UCSD-AML1 (cell line): ENCODE measurements at regions not wholly inside any gene's neighbourhood (a gene's known extent, or its start where the extent isn't known, plus 50 kb on each side); places are given as distances from the start of the nearest gene placed in this dataset.

Experiments
- DNase-seq: peaks from one replicate; lab custom pipeline; 2025; ENCODE audit not compliant: unreplicated experiment; lab: John Stamatoyannopoulos, UW

DNA sequence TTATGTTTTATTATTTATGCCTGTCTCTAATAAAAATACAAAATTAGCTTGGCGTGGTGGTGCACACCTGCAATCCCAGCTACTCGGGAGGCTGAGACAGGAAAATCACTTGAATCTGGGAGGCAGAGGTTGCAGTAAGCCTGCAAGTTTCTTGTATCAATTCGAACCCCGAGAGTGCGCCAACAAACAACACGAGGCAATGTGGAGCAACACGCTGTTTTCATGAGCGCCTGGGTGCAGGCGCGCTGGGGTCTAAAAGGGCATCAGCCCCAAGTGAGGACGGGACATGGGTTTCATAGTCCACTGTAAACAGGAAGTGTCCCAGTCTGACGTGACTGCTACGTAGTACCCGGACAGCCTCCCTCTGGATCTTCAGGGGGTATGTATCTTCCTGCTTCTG, 1634.6 kb upstream of the AGA start:
- no peak for DNase-seq

DNA sequence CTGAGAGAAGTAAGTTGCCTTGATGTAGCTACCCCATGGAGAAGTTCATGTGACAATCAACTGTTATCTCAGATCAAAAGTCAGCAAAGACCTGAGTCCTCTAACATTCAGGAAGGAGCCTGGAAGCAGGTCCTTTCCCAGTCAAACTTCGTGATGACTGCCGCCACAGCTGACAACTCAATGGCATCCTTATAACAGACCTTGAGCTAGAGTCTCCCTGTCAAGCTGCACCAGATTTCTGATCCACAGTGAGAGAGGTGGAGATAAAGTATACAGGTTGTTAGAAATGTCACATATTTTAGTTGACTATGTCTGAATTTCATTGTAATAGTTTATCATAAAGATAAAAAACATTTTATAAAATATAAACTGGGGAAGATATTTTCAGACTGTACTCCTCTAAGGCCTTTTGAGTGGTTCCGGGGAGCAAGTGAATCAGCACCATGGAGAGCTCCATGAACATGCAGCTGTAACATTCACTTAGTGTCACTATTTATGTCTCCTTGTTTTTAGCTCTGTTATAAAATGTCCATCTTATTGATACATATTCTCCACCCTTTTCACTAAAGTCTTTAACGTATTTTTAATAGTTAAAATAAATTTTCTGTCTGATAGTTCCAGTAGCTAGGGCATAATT, 1653.5 kb upstream of the AGA start:
- DNase-seq: peak; percentile 6

DNA sequence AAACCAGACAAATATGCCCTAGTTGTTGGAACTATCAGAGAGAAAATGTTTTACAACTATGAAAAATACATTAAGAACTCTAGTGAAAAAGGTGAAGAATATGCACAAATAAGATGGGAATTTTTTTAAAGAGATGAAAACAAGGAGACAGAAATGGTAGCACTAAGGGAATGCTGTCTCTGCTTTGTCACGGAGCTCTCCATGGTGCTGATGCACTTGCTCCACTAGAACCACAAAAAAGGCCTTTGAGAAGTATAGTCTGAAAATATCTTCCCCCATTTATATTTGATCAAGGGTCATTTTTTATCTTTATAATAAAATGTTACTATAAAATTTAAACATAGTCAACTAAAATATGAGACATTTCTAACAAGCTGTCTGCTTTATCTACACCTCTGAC, 1655.5 kb upstream of the AGA start:
- DNase-seq: peak; percentile 6

DNA sequence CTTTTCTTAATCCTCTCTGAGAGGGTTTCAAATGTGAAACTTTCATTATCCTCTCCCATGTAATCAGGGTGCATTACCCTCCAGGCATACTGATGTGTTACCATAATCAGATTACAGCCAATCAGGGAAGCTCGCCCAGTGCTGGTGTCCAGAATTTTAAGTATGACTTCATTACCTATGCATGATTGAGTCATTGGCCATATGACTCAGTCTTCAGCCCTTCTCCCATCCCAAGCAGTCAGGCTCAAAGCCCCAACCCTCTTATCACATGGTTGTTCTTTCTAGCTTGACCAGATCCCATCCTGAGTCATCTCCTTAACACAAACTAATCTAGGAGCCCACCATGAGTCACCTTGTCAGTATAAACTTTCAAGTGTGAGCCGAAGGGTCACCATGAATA, 1668.1 kb upstream of the AGA start:
- DNase-seq: no peak

GRCh38 chr4:179110816-179111215, 1668.6 kb upstream of the AGA start:
- no peak for DNase-seq

DNA sequence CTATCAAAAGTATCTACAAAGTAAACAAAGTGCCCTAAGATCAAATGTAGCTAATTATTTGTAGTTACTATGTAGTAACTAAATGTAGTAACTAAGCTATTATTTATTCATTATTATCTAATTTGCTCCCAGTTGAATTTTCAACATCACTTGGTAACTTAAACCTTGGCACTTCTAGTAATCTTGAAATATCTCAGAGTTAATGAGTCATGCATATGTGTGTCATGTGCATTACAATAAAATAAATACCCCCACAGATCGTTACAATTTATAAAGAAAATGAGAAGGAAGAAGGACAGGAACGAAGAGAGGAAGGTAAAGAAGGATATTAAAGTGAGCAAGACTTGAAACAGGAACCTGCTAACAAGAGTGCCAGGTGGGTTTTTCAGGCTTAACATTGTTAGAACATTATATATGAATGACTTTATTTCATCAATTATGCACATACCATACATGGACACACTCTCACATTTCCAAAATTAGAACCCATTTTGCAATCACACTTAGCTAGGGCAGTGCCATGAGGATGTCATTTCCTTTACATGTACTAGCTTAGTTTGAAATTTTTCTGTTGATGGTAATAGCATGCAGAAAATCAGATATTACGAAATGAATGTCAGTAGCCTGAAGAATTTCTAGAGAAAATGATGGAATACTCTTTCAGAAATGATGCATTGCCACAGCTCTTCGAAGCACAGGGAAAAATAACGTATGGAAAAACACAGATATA, 1670.4 kb upstream of the AGA start:
- no peak for DNase-seq

GRCh38 chr4:179114615-179115014, 1672.4 kb upstream of the AGA start:
- DNase-seq: no peak

DNA sequence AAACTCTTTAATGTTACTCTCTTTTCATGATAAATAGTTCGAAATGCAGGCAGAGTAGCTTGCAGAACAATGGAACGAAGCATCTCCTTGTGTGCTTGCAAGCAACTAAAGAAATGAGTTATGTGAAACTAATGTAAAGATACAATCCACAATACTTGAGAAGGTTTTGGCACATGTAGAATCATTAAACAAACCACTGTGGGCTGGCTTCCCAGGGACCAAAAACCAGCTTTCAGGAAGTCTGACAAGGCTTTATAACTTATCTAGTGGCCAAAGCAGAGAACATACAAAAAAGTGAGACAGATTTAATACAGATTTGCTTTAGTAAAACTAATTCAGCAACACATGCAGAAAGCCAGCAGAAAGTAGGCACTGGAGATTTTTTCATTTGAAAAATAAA, 1673.8 kb upstream of the AGA start:
- no peak for DNase-seq

- no peak for DNase-seq
Observed at GRCh38 chr4:179116581-179116980, 1674.3 kb upstream of the AGA start.

DNA sequence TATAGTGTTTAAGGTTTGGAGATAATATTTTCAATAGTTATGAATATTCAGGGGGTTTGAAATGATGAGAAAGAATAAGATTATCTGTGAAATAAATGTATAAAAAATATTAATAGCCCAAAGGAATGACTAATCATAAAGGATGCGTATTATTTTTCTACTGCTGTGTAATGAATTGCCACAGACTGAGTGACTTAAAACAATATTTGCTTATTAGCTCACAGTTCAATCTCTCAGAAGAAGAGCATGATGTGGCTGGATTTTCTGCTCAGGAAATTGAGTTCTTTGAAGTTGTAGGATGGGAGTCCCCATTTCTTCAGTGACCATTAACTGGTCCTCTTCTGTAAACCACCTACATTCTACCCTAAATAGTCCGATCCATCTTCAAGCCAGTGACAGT, 1680.8 kb upstream of the AGA start:
- DNase-seq: no peak

DNA sequence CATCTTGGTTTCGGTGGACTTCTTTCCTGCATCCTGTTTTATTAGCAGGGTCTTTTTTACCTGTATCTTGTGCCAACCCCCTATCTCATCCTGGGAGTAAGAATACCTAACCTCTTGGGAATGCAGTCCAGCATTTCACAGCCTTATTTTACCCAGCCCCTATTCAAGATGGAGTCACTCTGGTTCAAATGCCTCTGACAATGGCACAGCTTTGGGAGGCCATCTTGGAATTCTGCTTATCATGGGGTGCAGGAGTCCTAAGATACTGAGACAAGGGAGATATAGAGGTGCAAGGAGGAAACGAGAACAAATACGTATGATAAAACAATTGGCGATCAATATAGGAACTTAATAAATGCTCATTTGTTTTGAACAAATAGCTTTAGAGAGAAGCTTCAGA, 1682.2 kb upstream of the AGA start:
- no peak for DNase-seq

DNA sequence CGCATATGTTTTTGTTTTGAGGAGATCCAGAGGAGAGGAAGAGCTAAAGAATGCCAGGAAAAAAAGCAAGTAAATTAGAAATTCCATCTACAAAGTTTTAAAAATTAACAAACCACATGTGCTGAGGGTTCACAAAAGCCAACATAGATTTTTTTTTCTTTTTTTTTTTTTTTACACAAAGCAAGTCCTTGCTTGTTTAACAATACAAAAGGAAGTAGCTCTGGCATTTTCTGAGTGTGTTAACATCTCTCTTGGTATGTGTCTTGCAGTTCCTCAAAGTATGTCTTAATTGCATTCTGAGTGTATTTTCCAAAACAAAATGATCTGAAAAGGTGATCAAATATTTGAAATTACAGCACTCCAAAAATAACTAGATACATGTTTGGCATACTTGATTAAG, 1682.7 kb upstream of the AGA start:
- DNase-seq: no peak

- no peak for DNase-seq
Observed at GRCh38 chr4:179125870-179126269, 1683.6 kb upstream of the AGA start.

GRCh38 chr4:179128299-179128698, 1686.1 kb upstream of the AGA start:
- no peak for DNase-seq

GRCh38 chr4:179130122-179130714, 1688.0 kb upstream of the AGA start:
- no peak for DNase-seq

- no peak for DNase-seq
Observed at GRCh38 chr4:179145746-179146525, 1703.7 kb upstream of the AGA start.

GRCh38 chr4:179151770-179152169, 1709.5 kb upstream of the AGA start:
- no peak for DNase-seq

GRCh38 chr4:179163147-179163546, 1720.9 kb upstream of the AGA start:
- DNase-seq: no peak

GRCh38 chr4:179164267-179164999, 1722.2 kb upstream of the AGA start:
- DNase-seq: no peak

- DNase-seq: no peak
Observed at GRCh38 chr4:179165000-179165738, 1722.9 kb upstream of the AGA start.
